B cell (primary cell): ENCODE measurements at regions not wholly inside any gene's neighbourhood (a gene's known extent, or its start where the extent isn't known, plus 50 kb on each side); places are given as distances from the start of the nearest gene placed in this dataset.

ENCODE experiments used
- ATAC-seq: fragments of 200-7000 bp; cut with Tn5 transposase; one replicate; pipeline ENCODE4 v1.10.0; 2021; ENCODE audit warnings: low read depth, mild to moderate bottlenecking, moderate number of reproducible peaks, moderate library complexity
- CTCF ChIA-PET: fragments of 350-600 bp; sonication (Branson Sonifier 250); formaldehyde crosslinking; loops from one replicate; lab custom pipeline; 2021; ENCODE audit warnings: antibody characterized with exemption, inconsistent platforms; lab: Charles Lee
- POLR2A ChIA-PET: fragments of 350-600 bp; sonication (Branson Sonifier 250); formaldehyde crosslinking; loops from one replicate; lab custom pipeline; 2021; ENCODE audit warnings: antibody characterized with exemption; lab: Charles Lee
- DNase-seq: peaks from one replicate; pipeline ENCODE4 v3.0.0; 2013
- H2AFZ ChIP-seq: 2 replicates; pipeline ENCODE4 v1.6.1; 2012; ENCODE audit warnings: mild to moderate bottlenecking, low read depth, low read length; ENCODE audit not compliant: insufficient read depth, poor library complexity, severe bottlenecking
- H3K27ac ChIP-seq, 2 donors: 1 replicate in 1 of 2; 2 replicates in 1 of 2; pipeline ENCODE4 v1.5.1; 2012 to 2013; ENCODE audit warnings: low read length in 2 of 2, mild to moderate bottlenecking in 2 of 2, moderate library complexity in 1 of 2
- H3K27me3 ChIP-seq, 4 experiments: fragments of 200-600 bp in 1 of 4; sonication (generic) in 1 of 4; replicated peaks in 1 of 4; 1 replicate in 2 of 4; 2 replicates in 2 of 4; pipeline versions ENCODE4 v1.6.1 to v1.7.0; 2013 to 2016; ENCODE audit warnings: low read length in 3 of 4, mild to moderate bottlenecking in 2 of 4, mixed read lengths in 1 of 4, moderate library complexity in 1 of 4; ENCODE audit not compliant: insufficient read depth in 4 of 4, control insufficient read depth in 3 of 4; ENCODE audit errors: control extremely low read depth in 1 of 4
- H3K36me3 ChIP-seq, 2 experiments: replicated peaks in 1 of 2; 1 replicate in 1 of 2; 2 replicates in 1 of 2; pipeline versions ENCODE4 v1.6.1 to v1.7.1; 2013; ENCODE audit warnings: low read length in 1 of 2; ENCODE audit not compliant: insufficient read depth in 2 of 2, control insufficient read depth in 1 of 2; ENCODE audit errors: control extremely low read depth in 1 of 2, extremely low read depth in 1 of 2
- H3K4me1 ChIP-seq, 2 donors: fragments of 200-600 bp in 1 of 2; sonication (generic) in 1 of 2; 1 replicate in 1 of 2; 2 replicates in 1 of 2; pipeline versions ENCODE4 v1.5.1 to v1.6.1; 2013 to 2017; ENCODE audit warnings: low read length in 2 of 2; ENCODE audit not compliant: control insufficient read depth in 2 of 2, insufficient read depth in 2 of 2
- H3K4me2 ChIP-seq: replicated peaks from 2 replicates; pipeline ENCODE3; 2012; ENCODE audit warnings: mild to moderate bottlenecking, low read depth, low read length; ENCODE audit not compliant: poor library complexity, severe bottlenecking
- H3K4me3 ChIP-seq, 5 experiments: fragments of 200-600 bp in 1 of 5; sonication (generic) in 1 of 5; 1 replicate in 3 of 5; 2 replicates in 2 of 5; pipeline versions ENCODE4 v1.5.1 to v1.7.0; 2011 to 2016; ENCODE audit warnings: low read length in 4 of 5, mild to moderate bottlenecking in 4 of 5, low read depth in 2 of 5, control low read depth in 1 of 5, moderate library complexity in 1 of 5; ENCODE audit not compliant: insufficient read depth in 1 of 5; ENCODE audit errors: control extremely low read depth in 1 of 5, extremely low read depth in 1 of 5
- H3K79me2 ChIP-seq: fragments of 200-600 bp; sonication (generic); one replicate; pipeline ENCODE4 v1.6.0; 2016; ENCODE audit warnings: low read length; ENCODE audit not compliant: control insufficient read depth, insufficient read depth
- H3K9ac ChIP-seq: fragments of 200-600 bp; sonication (generic); 2 replicates; pipeline ENCODE4 v1.6.1; 2017; ENCODE audit warnings: mild to moderate bottlenecking, low read length, moderate library complexity
- H3K9me3 ChIP-seq, 3 donors: one replicate each; pipeline versions ENCODE4 v1.6.1 to v1.7.1; 2013; ENCODE audit warnings: low read length in 2 of 3; ENCODE audit not compliant: control insufficient read depth in 2 of 3, insufficient read depth in 1 of 3; ENCODE audit errors: control extremely low read depth in 1 of 3
- H4K20me1 ChIP-seq: 2 replicates; pipeline ENCODE4 v1.6.0; 2012; ENCODE audit warnings: mild to moderate bottlenecking, low read length; ENCODE audit not compliant: insufficient read depth, control insufficient read depth, poor library complexity, severe bottlenecking
- H3K27ac Mint-ChIP-seq: one replicate; pipeline ENCODE4 v1.8.0; 2021; ENCODE audit warnings: mixed read lengths
- H3K27me3 Mint-ChIP-seq: one replicate; pipeline ENCODE4 v1.8.0; 2021; ENCODE audit warnings: mixed read lengths
- H3K4me1 Mint-ChIP-seq: one replicate; pipeline ENCODE4 v1.8.0; 2021; ENCODE audit warnings: mixed read lengths
- H3K4me3 Mint-ChIP-seq: one replicate; pipeline ENCODE4 v1.8.0; 2021; ENCODE audit warnings: mixed read lengths
- H3K9me3 Mint-ChIP-seq: one replicate; pipeline ENCODE4 v1.8.0; 2022; ENCODE audit warnings: mixed read lengths; ENCODE audit not compliant: insufficient read depth
- EZH2 ChIP-seq: IDR thresholded peaks from 2 replicates; pipeline ENCODE4 v1.6.1; 2012; ENCODE audit warnings: borderline replicate concordance, low read depth, mild to moderate bottlenecking, moderate library complexity, low read length; ENCODE audit not compliant: insufficient read depth, poor library complexity, severe bottlenecking
- WGBS: methylation state at CpG from one replicate; pipeline ENCODE4 v1.1.5; 2013; ENCODE audit warnings: missing lambda C conversion rate; ENCODE audit not compliant: insufficient coverage; 5-methylcytosine and 5-hydroxymethylcytosine counted together
- intact Hi-C: fragments of 100-400 bp; cut with micrococcal nuclease; formaldehyde crosslinking; loops from one replicate; pipeline ENCODE4 v1.10.0; 2022
- TF ChIP-seq, protein P1 (sequence below): fragments of 200-600 bp; IDR thresholded peaks from one replicate; pipeline ENCODE4 v1.8.0; 2022; ENCODE audit warnings: antibody characterized with exemption, mild to moderate bottlenecking

DNA sequence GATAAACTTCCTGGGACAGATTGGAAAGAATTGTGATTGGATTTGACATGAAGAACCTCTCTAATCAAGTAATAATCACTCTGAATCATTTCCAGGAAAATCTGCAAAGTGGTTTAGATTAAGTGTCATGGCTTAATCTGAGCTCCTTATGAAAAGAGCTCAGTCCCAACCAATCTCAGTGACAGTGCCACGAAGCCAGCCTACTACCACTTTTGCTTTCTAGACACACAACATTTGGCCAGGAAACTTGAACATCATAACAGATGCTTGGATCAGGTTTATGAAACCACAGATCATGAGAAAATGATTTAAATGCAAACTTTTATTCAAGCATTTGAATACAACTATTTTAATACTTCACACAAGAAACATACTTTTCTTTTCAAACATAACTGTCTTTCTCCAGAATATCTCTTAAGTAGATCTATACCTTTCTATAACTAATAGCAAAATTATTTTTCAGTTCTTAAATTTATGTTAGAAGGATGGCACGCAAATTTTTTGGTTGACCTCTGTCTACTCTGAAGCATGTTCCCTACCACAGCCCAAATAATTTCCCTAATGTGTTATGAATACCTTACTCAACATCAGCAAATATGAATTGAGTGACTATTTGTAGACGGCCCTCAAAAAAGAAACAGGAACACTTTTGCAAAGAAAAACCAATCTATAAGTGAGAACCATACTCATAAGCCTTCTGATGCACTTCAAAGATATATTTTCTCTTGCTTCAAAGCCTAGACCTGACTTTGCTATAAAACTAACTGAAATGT lies 495.0 kb upstream of the ZNF385D start:
- H3K27me3 Mint-ChIP-seq = no peaks in the 10 kb centered on the region
- ATAC-seq (no peak), DNase-seq (no peak)
- H3K27ac Mint-ChIP-seq = no peak overlapping the region
- Histone ChIP-seq H3K4me2 (no peak overlapping the region), H3K9ac (no peak overlapping the region), H3K27me3 (no peaks in the 10 kb centered on the region), H4K20me1 (no peaks in the 10 kb centered on the region), H2AFZ (no peak overlapping the region), H3K9me3 (no peaks in the 10 kb centered on the region), H3K27ac (no peak overlapping the region), H3K4me1 (no peaks in the 10 kb centered on the region), H3K79me2 (no peaks in the 10 kb centered on the region), H3K36me3 (no peaks in the 10 kb centered on the region), H3K4me3 (no peak overlapping the region)
- CTCF ChIA-PET = no interaction called here
- intact Hi-C loops = no loop called here
- H3K4me1 Mint-ChIP-seq = no peaks in the 10 kb centered on the region
- no peaks in the 10 kb centered on the region for H3K9me3 Mint-ChIP-seq
- POLR2A ChIA-PET = no interaction called here
- no peak for TF ChIP-seq EZH2
- TF ChIP-seq, protein P1, sequence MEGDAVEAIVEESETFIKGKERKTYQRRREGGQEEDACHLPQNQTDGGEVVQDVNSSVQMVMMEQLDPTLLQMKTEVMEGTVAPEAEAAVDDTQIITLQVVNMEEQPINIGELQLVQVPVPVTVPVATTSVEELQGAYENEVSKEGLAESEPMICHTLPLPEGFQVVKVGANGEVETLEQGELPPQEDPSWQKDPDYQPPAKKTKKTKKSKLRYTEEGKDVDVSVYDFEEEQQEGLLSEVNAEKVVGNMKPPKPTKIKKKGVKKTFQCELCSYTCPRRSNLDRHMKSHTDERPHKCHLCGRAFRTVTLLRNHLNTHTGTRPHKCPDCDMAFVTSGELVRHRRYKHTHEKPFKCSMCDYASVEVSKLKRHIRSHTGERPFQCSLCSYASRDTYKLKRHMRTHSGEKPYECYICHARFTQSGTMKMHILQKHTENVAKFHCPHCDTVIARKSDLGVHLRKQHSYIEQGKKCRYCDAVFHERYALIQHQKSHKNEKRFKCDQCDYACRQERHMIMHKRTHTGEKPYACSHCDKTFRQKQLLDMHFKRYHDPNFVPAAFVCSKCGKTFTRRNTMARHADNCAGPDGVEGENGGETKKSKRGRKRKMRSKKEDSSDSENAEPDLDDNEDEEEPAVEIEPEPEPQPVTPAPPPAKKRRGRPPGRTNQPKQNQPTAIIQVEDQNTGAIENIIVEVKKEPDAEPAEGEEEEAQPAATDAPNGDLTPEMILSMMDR = no peak
- WGBS = 29% methylated on average over 1 of the region's 3 CpGs
- H3K4me3 Mint-ChIP-seq = no peak overlapping the region

DNA sequence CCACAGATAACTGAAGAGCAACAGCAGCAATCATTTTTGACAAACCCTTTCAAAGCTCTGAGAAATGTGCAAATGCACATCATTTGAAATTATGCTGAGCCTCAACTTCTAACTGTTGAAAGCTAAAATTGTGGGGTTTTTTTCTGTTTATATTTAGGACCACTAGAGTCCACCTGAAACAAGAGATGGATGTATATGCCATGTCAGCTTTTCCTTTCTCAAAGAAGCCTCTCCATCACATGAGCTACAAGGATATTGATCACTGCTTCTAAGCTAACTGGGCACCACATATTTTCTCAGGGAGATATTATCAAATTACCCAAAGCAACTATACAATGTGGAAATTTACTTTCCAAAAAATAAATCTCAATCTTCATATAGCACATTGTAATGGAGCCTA lies 498.6 kb upstream of the ZNF385D start:
- Mint-ChIP-seq H3K4me3 (no peak overlapping the region), H3K4me1 (no peaks in the 10 kb centered on the region), H3K27me3 (no peaks in the 10 kb centered on the region), H3K9me3 (no peaks in the 10 kb centered on the region), H3K27ac (no peak overlapping the region)
- Histone ChIP-seq H3K9me3 (no peaks in the 10 kb centered on the region), H3K9ac (no peak overlapping the region), H3K79me2 (no peaks in the 10 kb centered on the region), H3K27me3 (no peaks in the 10 kb centered on the region), H4K20me1 (no peaks in the 10 kb centered on the region), H3K36me3 (no peaks in the 10 kb centered on the region), H3K4me3 (no peak overlapping the region), H3K4me1 (no peaks in the 10 kb centered on the region), H2AFZ (no peak overlapping the region), H3K4me2 (no peak overlapping the region), H3K27ac (no peak overlapping the region)
- ATAC-seq (no peak), DNase-seq (no peak)
- POLR2A ChIA-PET = no interaction called here
- intact Hi-C loops = no loop called here
- no peak for TF ChIP-seq EZH2
- TF ChIP-seq, protein P1 = no peak
- CTCF ChIA-PET = no interaction called here
